OCI-LY7 (cell line): ENCODE measurements at regions not wholly inside any gene's neighbourhood (a gene's known extent, or its start where the extent isn't known, plus 50 kb on each side); places are given as distances from the start of the nearest gene placed in this dataset.

Experiments used
- BruUV-seq: library from RNA; stranded (reverse); fragments of 400-500 nt; replicated peaks from 2 replicates; lab custom pipeline; 2021; lab: Mats Ljungman, UMichigan
- CTCF ChIA-PET: fragments of 300-600 bp; sonication (Branson Sonifier 250); formaldehyde crosslinking; loops from one replicate; lab custom pipeline; 2022; ENCODE audit warnings: antibody characterized with exemption; ENCODE audit not compliant: unreplicated experiment; lab: Charles Lee
- POLR2A ChIA-PET: fragments of 300-600 bp; sonication (Branson Sonifier 250); formaldehyde crosslinking; loops from one replicate; lab custom pipeline; 2022; ENCODE audit warnings: antibody characterized with exemption; lab: Charles Lee
- DNase-seq: peaks from one replicate; pipeline ENCODE4 v3.0.0-alpha.2; 2015; ENCODE audit warnings: low spot score
- H2AFZ ChIP-seq: fragments of 200-600 bp; sonication (generic), shearing (Covaris generic); 2 replicates; pipeline ENCODE4 v1.6.1; 2014; ENCODE audit warnings: mild to moderate bottlenecking, antibody characterized with exemption, low read length, moderate library complexity
- H3K27ac ChIP-seq: fragments of 200-600 bp; sonication (generic); 2 replicates; pipeline ENCODE4 v1.5.1; 2014; ENCODE audit warnings: mixed run types, low read depth, mild to moderate bottlenecking, moderate library complexity, low read length, inconsistent platforms; ENCODE audit not compliant: poor library complexity, severe bottlenecking
- H3K36me3 ChIP-seq: fragments of 200-600 bp; sonication (generic); 2 replicates; pipeline ENCODE4 v1.6.1; 2014; ENCODE audit warnings: mild to moderate bottlenecking, antibody characterized with exemption, low read length, moderate library complexity, mixed read lengths; ENCODE audit not compliant: insufficient read depth
- H3K4me1 ChIP-seq: fragments of 200-600 bp; sonication (generic); 2 replicates; pipeline ENCODE4 v1.5.1; 2014; ENCODE audit warnings: mild to moderate bottlenecking, low read length; ENCODE audit not compliant: insufficient read depth, poor library complexity, severe bottlenecking
- H3K4me2 ChIP-seq: fragments of 200-600 bp; sonication (generic); 2 replicates; pipeline ENCODE4 v1.6.1; 2014; ENCODE audit warnings: mild to moderate bottlenecking, low read length
- H3K4me3 ChIP-seq: fragments of 200-600 bp; sonication (generic); 2 replicates; pipeline ENCODE4 v1.5.1; 2014; ENCODE audit warnings: mild to moderate bottlenecking, low read depth, low read length; ENCODE audit not compliant: poor library complexity, severe bottlenecking
- H3K79me2 ChIP-seq: fragments of 200-600 bp; sonication (generic); 2 replicates; pipeline ENCODE4 v1.6.1; 2016; ENCODE audit warnings: low read depth, mild to moderate bottlenecking, low read length, moderate library complexity, mixed read lengths; ENCODE audit not compliant: insufficient read depth
- H3K9me2 ChIP-seq: fragments of 200-600 bp; sonication (generic); 2 replicates; pipeline ENCODE4 v1.6.1; 2016; ENCODE audit warnings: mild to moderate bottlenecking, low read length, mixed read lengths; ENCODE audit not compliant: insufficient read depth
- H3K9me3 ChIP-seq: fragments of 200-600 bp; sonication (generic); 2 replicates; pipeline ENCODE4 v1.6.1; 2014; ENCODE audit warnings: mild to moderate bottlenecking, mixed run types, low read length, mixed read lengths
- H4K20me1 ChIP-seq: fragments of 200-600 bp; sonication (generic); 2 replicates; pipeline ENCODE4 v1.6.1; 2014; ENCODE audit warnings: mild to moderate bottlenecking, antibody characterized with exemption, low read length, moderate library complexity, mixed read lengths; ENCODE audit not compliant: insufficient read depth
- EZH2phosphoT487 ChIP-seq: fragments of 200-600 bp; sonication (generic); IDR thresholded peaks from 2 replicates; pipeline ENCODE4 v1.6.1; 2018; ENCODE audit warnings: low read depth, borderline replicate concordance, mild to moderate bottlenecking, mixed run types, antibody characterized with exemption, low read length, moderate library complexity, mixed read lengths
- intact Hi-C: fragments of 100-400 bp; cut with micrococcal nuclease; formaldehyde crosslinking; loops from one replicate; pipeline ENCODE4 v1.10.0; 2022; ENCODE audit not compliant: unreplicated experiment
- TF ChIP-seq, protein P1 (sequence below): fragments of 200-600 bp; sonication (generic); conservative IDR thresholded peaks from 2 replicates; pipeline ENCODE4 v1.5.1; 2014; ENCODE audit warnings: mild to moderate bottlenecking, antibody characterized with exemption, low read length, moderate library complexity, mixed read lengths

DNA sequence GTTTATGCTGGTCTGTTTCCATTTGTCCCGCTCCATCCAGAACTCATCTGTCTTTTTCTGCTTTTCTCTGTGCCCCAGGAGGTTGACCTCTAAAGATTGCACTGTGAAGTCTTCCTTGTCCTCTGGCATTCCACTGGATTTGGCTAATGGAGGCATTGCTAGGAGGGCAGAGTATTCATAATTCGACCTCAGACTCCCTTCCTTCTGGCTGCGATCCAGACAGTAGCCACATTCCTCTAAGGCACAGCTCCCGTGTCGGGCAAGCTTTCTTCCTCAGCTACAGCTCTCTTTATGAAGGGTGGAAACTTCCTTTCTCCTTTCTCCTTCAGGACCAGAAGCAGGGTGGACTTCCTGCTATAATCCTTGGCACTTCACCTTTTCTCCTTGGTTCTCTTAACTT, 175.9 kb downstream of the BAMBI start:
- Histone ChIP-seq H3K9me2 (no peaks in the 10 kb centered on the region), H3K9me3 (no peaks in the 10 kb centered on the region), H3K79me2 (no peaks in the 10 kb centered on the region), H3K27ac (no peak overlapping the region), H4K20me1 (no peaks in the 10 kb centered on the region), H3K4me3 (no peak overlapping the region), H3K4me2 (no peak overlapping the region), H3K36me3 (no peaks in the 10 kb centered on the region), H2AFZ (no peak overlapping the region), H3K4me1 (no peaks in the 10 kb centered on the region)
- no TSS peak for BruUV-seq
- CTCF ChIA-PET = no interaction called here
- intact Hi-C loops = no loop called here
- DNase-seq = no peak
- TF ChIP-seq EZH2phosphoT487 = no peak
- TF ChIP-seq, protein P1, sequence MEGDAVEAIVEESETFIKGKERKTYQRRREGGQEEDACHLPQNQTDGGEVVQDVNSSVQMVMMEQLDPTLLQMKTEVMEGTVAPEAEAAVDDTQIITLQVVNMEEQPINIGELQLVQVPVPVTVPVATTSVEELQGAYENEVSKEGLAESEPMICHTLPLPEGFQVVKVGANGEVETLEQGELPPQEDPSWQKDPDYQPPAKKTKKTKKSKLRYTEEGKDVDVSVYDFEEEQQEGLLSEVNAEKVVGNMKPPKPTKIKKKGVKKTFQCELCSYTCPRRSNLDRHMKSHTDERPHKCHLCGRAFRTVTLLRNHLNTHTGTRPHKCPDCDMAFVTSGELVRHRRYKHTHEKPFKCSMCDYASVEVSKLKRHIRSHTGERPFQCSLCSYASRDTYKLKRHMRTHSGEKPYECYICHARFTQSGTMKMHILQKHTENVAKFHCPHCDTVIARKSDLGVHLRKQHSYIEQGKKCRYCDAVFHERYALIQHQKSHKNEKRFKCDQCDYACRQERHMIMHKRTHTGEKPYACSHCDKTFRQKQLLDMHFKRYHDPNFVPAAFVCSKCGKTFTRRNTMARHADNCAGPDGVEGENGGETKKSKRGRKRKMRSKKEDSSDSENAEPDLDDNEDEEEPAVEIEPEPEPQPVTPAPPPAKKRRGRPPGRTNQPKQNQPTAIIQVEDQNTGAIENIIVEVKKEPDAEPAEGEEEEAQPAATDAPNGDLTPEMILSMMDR = no peak
- POLR2A ChIA-PET = no interaction called here

DNA sequence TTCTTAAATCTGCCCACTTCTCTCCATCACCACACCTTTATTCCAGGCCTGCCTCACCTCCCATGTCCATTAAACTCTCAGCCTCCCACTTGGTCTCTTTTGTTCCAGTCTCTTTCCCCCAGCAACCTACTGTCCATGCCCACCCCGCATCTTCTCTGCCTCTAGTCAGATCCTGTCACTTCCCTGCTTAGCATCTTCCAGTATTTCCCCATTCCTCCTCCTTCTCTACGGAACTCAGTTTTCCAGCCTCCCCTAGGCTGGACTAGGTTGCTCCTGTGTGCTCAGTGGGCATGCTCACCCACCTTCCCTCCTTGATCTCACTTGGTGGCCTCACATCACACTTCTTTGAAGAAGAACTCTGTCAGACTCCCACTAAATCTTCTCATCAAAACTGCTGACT, 179.8 kb downstream of the BAMBI start:
- DNase-seq = no peak
- no peaks in the 10 kb centered on the region for H4K20me1 ChIP-seq
- intact Hi-C loops = no loop called here
- H3K79me2 ChIP-seq = no peaks in the 10 kb centered on the region
- TF ChIP-seq, protein P1 = no peak
- TF ChIP-seq EZH2phosphoT487 = no peak
- H3K36me3 ChIP-seq = no peaks in the 10 kb centered on the region
- H3K4me1 ChIP-seq = no peaks in the 10 kb centered on the region
- H2AFZ ChIP-seq = no peak overlapping the region
- H3K4me2 ChIP-seq = no peak overlapping the region
- H3K9me3 ChIP-seq = no peaks in the 10 kb centered on the region
- ChIA-PET CTCF (no interaction called here), POLR2A (no interaction called here)
- H3K27ac ChIP-seq = no peak overlapping the region
- H3K9me2 ChIP-seq = no peaks in the 10 kb centered on the region
- BruUV-seq = no TSS peak
- no peak overlapping the region for H3K4me3 ChIP-seq

DNA sequence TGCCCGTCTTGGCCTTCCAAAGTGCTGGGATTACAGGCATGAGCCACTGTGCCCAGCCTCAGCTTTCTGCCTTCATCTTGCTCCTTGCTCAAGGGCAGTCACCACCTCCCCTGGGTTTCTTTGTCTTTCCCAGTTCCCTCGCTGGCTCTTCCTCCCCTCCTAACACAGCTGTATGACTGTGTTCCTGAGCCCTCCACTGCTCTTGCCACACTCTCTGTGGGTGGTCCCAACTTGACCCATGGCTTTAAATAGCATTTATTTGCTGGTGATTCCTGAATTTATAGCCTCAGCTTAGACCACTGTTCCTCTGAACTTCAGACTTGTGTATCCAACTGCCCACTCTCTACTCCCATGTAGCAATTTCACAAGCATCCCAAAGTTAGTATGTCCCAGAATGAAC, 181.3 kb downstream of the BAMBI start:
- intact Hi-C loops = no loop called here

More for the DNA sequence above, 181.3 kb downstream of the BAMBI start:
- no peak overlapping the region for H2AFZ ChIP-seq
- no peaks in the 10 kb centered on the region for H4K20me1 ChIP-seq
- CTCF ChIA-PET = no interaction called here
- no peak for DNase-seq
- no peak overlapping the region for H3K27ac ChIP-seq
- no peak overlapping the region for H3K4me2 ChIP-seq
- H3K4me1 ChIP-seq = no peaks in the 10 kb centered on the region
- BruUV-seq = no TSS peak
- no peaks in the 10 kb centered on the region for H3K36me3 ChIP-seq
- H3K9me2 ChIP-seq = no peaks in the 10 kb centered on the region
- no peak overlapping the region for H3K4me3 ChIP-seq
- no peaks in the 10 kb centered on the region for H3K9me3 ChIP-seq
- POLR2A ChIA-PET = interaction anchor here (0.6 kb wide), 1 partner anchor 1867 kb away, joined by 4 read pairs; no protein-coding TSS in a partner anchor
- no peaks in the 10 kb centered on the region for H3K79me2 ChIP-seq
- no peak for TF ChIP-seq EZH2phosphoT487
- TF ChIP-seq, protein P1 = no peak
